ENCODE measurements at regions not wholly inside any gene's neighbourhood (a gene's known extent, or its start where the extent isn't known, plus 50 kb on each side); places are given as distances from the start of the nearest gene placed in this dataset.

GRCh38 chr9:108628316-108628715 lies 227.5 kb downstream of the ACTL7B start:
- no peak for TF ChIP-seq CTCF (IDR thresholded peaks at IDR 0.05)
- no peak for TF ChIP-seq ZFX (IDR thresholded peaks at IDR 0.05; ENCODE audit: borderline replicate concordance)

Data from 22Rv1 (cell line).